OCI-LY7 (cell line): ENCODE measurements at regions not wholly inside any gene's neighbourhood (a gene's known extent, or its start where the extent isn't known, plus 50 kb on each side); places are given as distances from the start of the nearest gene placed in this dataset.

Source experiments
- BruUV-seq: library from RNA; stranded (reverse); fragments of 400-500 nt; replicated peaks from 2 replicates; lab custom pipeline; 2021; lab: Mats Ljungman, UMichigan
- CTCF ChIA-PET: fragments of 300-600 bp; sonication (Branson Sonifier 250); formaldehyde crosslinking; loops from one replicate; lab custom pipeline; 2022; ENCODE audit warnings: antibody characterized with exemption; ENCODE audit not compliant: unreplicated experiment; lab: Charles Lee
- POLR2A ChIA-PET: fragments of 300-600 bp; sonication (Branson Sonifier 250); formaldehyde crosslinking; loops from one replicate; lab custom pipeline; 2022; ENCODE audit warnings: antibody characterized with exemption; lab: Charles Lee
- DNase-seq: peaks from one replicate; pipeline ENCODE4 v3.0.0-alpha.2; 2015; ENCODE audit warnings: low spot score
- H2AFZ ChIP-seq: fragments of 200-600 bp; sonication (generic), shearing (Covaris generic); 2 replicates; pipeline ENCODE4 v1.6.1; 2014; ENCODE audit warnings: mild to moderate bottlenecking, antibody characterized with exemption, low read length, moderate library complexity
- H3K27ac ChIP-seq: fragments of 200-600 bp; sonication (generic); 2 replicates; pipeline ENCODE4 v1.5.1; 2014; ENCODE audit warnings: mixed run types, low read depth, mild to moderate bottlenecking, moderate library complexity, low read length, inconsistent platforms; ENCODE audit not compliant: poor library complexity, severe bottlenecking
- H3K36me3 ChIP-seq: fragments of 200-600 bp; sonication (generic); 2 replicates; pipeline ENCODE4 v1.6.1; 2014; ENCODE audit warnings: mild to moderate bottlenecking, antibody characterized with exemption, low read length, moderate library complexity, mixed read lengths; ENCODE audit not compliant: insufficient read depth
- H3K4me1 ChIP-seq: fragments of 200-600 bp; sonication (generic); 2 replicates; pipeline ENCODE4 v1.5.1; 2014; ENCODE audit warnings: mild to moderate bottlenecking, low read length; ENCODE audit not compliant: insufficient read depth, poor library complexity, severe bottlenecking
- H3K4me2 ChIP-seq: fragments of 200-600 bp; sonication (generic); 2 replicates; pipeline ENCODE4 v1.6.1; 2014; ENCODE audit warnings: mild to moderate bottlenecking, low read length
- H3K4me3 ChIP-seq: fragments of 200-600 bp; sonication (generic); 2 replicates; pipeline ENCODE4 v1.5.1; 2014; ENCODE audit warnings: mild to moderate bottlenecking, low read depth, low read length; ENCODE audit not compliant: poor library complexity, severe bottlenecking
- H3K79me2 ChIP-seq: fragments of 200-600 bp; sonication (generic); 2 replicates; pipeline ENCODE4 v1.6.1; 2016; ENCODE audit warnings: low read depth, mild to moderate bottlenecking, low read length, moderate library complexity, mixed read lengths; ENCODE audit not compliant: insufficient read depth
- H3K9me2 ChIP-seq: fragments of 200-600 bp; sonication (generic); 2 replicates; pipeline ENCODE4 v1.6.1; 2016; ENCODE audit warnings: mild to moderate bottlenecking, low read length, mixed read lengths; ENCODE audit not compliant: insufficient read depth
- H3K9me3 ChIP-seq: fragments of 200-600 bp; sonication (generic); 2 replicates; pipeline ENCODE4 v1.6.1; 2014; ENCODE audit warnings: mild to moderate bottlenecking, mixed run types, low read length, mixed read lengths
- H4K20me1 ChIP-seq: fragments of 200-600 bp; sonication (generic); 2 replicates; pipeline ENCODE4 v1.6.1; 2014; ENCODE audit warnings: mild to moderate bottlenecking, antibody characterized with exemption, low read length, moderate library complexity, mixed read lengths; ENCODE audit not compliant: insufficient read depth
- CTCF ChIP-seq: fragments of 200-600 bp; sonication (generic); conservative IDR thresholded peaks from 2 replicates; pipeline ENCODE4 v1.5.1; 2014; ENCODE audit warnings: mild to moderate bottlenecking, antibody characterized with exemption, low read length, moderate library complexity, mixed read lengths
- EZH2phosphoT487 ChIP-seq: fragments of 200-600 bp; sonication (generic); IDR thresholded peaks from 2 replicates; pipeline ENCODE4 v1.6.1; 2018; ENCODE audit warnings: low read depth, borderline replicate concordance, mild to moderate bottlenecking, mixed run types, antibody characterized with exemption, low read length, moderate library complexity, mixed read lengths
- intact Hi-C: fragments of 100-400 bp; cut with micrococcal nuclease; formaldehyde crosslinking; loops from one replicate; pipeline ENCODE4 v1.10.0; 2022; ENCODE audit not compliant: unreplicated experiment

DNA sequence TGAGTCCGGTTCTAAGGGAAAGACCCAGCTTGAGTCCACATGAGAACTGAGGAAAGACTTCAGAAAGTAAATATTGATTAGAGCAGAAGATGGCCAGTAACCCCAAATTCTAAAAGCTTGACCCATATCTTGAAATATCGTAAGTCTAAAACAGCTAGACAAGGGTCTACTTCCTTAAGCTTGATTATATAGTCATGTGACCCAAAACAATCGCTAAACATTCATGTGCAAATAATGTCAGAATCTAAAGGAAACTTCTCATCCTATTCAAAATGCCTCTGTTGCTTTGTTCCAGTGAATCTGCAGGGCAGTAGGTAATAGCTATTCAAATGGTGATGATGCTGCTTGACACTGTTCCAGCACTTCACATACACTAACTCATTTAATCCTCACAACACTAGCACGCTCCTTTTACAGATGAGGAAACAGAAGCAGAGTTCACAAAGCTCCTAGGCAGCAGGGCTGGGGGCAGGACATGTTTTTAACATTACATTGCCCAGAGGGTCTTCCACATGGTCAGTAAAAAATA lies 52.6 kb downstream of the TCF20 start:
- H3K36me3 ChIP-seq: peaks cover 25% of the 10 kb centered on the region
- no peak for DNase-seq
- H3K4me3 ChIP-seq: no peak overlapping the region
- POLR2A ChIA-PET: interaction anchor here (0.6 to 0.8 kb wide), 3 partner anchors 9 to 55 kb away, joined by 3 to 5 read pairs (median 3); no protein-coding TSS in a partner anchor
- no peaks in the 10 kb centered on the region for H3K4me1 ChIP-seq
- BruUV-seq: no TSS peak
- H3K27ac ChIP-seq: no peak overlapping the region
- no peak overlapping the region for H3K4me2 ChIP-seq
- H2AFZ ChIP-seq: no peak overlapping the region
- peaks cover 13% of the 10 kb centered on the region; the same call in 1 of the 2 replicates for H4K20me1 ChIP-seq
- intact Hi-C loops: no loop called here
- no peaks in the 10 kb centered on the region for H3K9me3 ChIP-seq
- no peak for TF ChIP-seq CTCF
- no peak for TF ChIP-seq EZH2phosphoT487
- CTCF ChIA-PET: no interaction called here
- H3K9me2 ChIP-seq: no peaks in the 10 kb centered on the region
- peaks cover 24% of the 10 kb centered on the region for H3K79me2 ChIP-seq

GRCh38 chr22:42217019-42217751 lies 53.3 kb downstream of the TCF20 start:
- ChIA-PET POLR2A (interaction anchor here (0.6 to 0.8 kb wide), 3 partner anchors 10 to 56 kb away, joined by 3 to 5 read pairs (median 3); no protein-coding TSS in a partner anchor), CTCF (no interaction called here)
- Histone ChIP-seq H3K27ac (no peak overlapping the region), H2AFZ (no peak overlapping the region), H3K9me3 (no peaks in the 10 kb centered on the region), H3K4me2 (no peak overlapping the region), H3K4me3 (no peak overlapping the region), H3K79me2 (peaks cover 24% of the 10 kb centered on the region), H3K36me3 (peaks cover 31% of the 10 kb centered on the region), H3K9me2 (no peaks in the 10 kb centered on the region), H3K4me1 (no peaks in the 10 kb centered on the region), H4K20me1 (peaks cover 8% of the 10 kb centered on the region; the same call in 1 of the 2 replicates)
- no peak for DNase-seq
- intact Hi-C loops: no loop called here
- no TSS peak for BruUV-seq
- no peak for TF ChIP-seq CTCF
- TF ChIP-seq EZH2phosphoT487: no peak
